ENCODE measurements at regions not wholly inside any gene's neighbourhood (a gene's known extent, or its start where the extent isn't known, plus 50 kb on each side); places are given as distances from the start of the nearest gene placed in this dataset.

- no peak for TF ChIP-seq CTCF (IDR thresholded peaks at IDR 0.05)
- no peak for TF ChIP-seq POLR2A (IDR thresholded peaks at IDR 0.05)
- TF ChIP-seq POLR2AphosphoS5 (IDR thresholded peaks at IDR 0.05) = no peak
- no peak for TF ChIP-seq EP300 (IDR thresholded peaks at IDR 0.05)
Measured at GRCh38 chr2:121164042-121164441, 121.0 kb downstream of the TFCP2L1 start.

Data from stomach (tissue), 4 donors.